22Rv1 (cell line): ENCODE measurements at regions not wholly inside any gene's neighbourhood (a gene's known extent, or its start where the extent isn't known, plus 50 kb on each side); places are given as distances from the start of the nearest gene placed in this dataset.
"Not testable (repeated sequence)": the region's sequence is repeated elsewhere in the genome, so short reads cannot be mapped to it uniquely, and the experiment has no call there.

Source experiments
- H3K27ac ChIP-seq: fragments of 450-650 bp; 2 replicates; pipeline ENCODE4 v1.5.1; 2017
- ZFX ChIP-seq: fragments of 450-650 bp; IDR thresholded peaks from 2 replicates; pipeline ENCODE4 v1.6.1; 2017; ENCODE audit warnings: antibody characterized with exemption, borderline replicate concordance
- TF ChIP-seq, protein P1 (sequence below): fragments of 450-650 bp; IDR thresholded peaks from 2 replicates; pipeline ENCODE4 v1.5.1; 2017; ENCODE audit warnings: mild to moderate bottlenecking

DNA sequence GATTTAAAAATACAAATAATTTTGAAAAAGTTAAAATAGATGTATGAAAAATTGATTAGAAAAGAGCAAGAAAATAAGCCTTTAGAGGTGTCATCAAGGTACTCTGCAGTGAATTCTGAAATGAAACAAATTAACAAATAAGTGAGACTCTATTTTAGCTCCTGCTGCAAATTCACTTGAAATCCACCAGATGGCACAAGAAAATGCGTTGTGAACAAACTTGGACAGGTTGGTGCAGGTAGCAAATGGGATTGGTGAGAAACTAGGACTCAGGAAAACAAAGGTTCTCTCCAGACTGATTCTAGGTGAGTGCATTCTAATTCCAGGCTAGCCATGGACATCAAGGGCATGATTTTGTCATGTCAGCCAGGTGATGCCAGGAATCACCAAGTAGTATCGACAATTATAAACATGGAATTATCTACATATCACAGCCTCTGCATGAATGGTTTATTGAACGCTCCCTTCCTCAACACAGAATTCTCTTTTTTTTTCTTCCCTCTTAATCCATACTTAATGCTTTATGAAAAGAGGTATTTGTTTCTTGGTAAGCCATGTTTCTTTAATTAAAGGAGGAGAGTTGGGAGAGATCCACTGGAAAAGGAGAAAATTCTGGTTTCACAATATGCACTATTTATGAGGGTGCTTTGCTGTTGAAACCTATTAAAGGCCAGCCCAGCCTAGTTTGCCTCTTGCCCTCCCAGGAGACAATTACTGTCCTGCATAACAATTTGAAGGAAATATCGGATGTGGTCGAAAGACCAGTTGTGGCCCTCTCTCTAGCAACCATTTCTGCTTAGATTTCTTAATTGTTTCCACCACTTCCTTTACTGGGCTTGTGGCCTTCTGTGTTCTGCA, 118.1 kb downstream of the ZNF365 start:
- TF ChIP-seq, protein P1, sequence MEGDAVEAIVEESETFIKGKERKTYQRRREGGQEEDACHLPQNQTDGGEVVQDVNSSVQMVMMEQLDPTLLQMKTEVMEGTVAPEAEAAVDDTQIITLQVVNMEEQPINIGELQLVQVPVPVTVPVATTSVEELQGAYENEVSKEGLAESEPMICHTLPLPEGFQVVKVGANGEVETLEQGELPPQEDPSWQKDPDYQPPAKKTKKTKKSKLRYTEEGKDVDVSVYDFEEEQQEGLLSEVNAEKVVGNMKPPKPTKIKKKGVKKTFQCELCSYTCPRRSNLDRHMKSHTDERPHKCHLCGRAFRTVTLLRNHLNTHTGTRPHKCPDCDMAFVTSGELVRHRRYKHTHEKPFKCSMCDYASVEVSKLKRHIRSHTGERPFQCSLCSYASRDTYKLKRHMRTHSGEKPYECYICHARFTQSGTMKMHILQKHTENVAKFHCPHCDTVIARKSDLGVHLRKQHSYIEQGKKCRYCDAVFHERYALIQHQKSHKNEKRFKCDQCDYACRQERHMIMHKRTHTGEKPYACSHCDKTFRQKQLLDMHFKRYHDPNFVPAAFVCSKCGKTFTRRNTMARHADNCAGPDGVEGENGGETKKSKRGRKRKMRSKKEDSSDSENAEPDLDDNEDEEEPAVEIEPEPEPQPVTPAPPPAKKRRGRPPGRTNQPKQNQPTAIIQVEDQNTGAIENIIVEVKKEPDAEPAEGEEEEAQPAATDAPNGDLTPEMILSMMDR: peak; percentile 78
- no peak for TF ChIP-seq ZFX
- H3K27ac ChIP-seq: no peak overlapping the region

DNA sequence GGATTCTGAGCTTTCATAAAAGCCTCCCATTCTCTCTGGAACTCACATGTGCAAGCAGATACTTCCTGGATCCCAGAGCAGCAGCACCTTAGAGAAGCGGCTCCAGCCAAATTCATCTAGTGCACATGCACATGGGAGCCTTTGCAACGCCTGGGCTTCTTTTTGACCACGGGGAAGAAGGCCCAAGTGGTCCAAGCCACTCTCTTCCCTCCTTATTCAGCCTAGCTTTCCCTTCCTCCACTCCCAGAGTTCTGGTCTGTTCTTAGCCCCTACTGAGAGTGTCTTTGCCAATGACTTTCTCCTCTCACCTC, 118.7 kb downstream of the ZNF365 start:
- no peak overlapping the region for H3K27ac ChIP-seq
- TF ChIP-seq, protein P1: no peak
- TF ChIP-seq ZFX: no peak

DNA sequence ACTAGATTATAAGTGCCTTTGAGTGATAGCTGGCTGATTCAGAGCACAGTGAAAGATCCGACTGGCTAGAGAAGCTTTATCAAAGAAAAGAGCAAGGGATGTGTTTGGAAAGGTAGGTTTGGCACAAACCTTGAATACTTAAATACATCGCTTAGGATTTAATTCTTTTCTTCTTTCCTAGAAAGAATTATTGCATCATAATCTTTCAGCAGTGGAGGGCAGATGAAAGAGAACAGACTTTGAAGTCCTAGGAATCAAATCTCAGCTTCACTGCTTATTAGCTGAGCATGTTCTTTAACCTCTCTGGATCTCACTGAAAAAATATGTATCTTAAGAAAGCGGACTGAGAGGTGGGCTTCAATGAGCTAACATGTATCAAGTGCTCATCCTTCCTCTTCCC, 122.8 kb downstream of the ZNF365 start:
- TF ChIP-seq ZFX: no peak
- TF ChIP-seq, protein P1: no peak
- H3K27ac ChIP-seq: no peak overlapping the region

DNA sequence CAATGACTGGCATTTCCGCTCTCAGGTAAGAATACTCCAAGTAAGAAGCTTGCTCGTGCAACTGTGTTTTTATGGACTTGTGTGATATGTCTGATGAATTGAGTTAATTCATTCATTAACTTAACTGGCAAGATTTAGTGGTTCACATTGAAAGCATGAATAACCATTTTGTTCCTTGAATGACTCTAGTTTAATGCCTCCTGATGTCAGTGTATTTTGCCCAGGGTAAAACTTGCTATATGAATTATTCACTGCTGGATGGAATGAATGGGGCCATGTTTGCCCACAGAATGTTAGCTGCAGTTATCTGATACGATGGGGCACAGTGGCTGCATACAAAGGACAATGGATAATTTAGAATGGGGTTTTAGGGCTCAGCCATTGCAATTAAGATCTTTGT, 124.1 kb downstream of the ZNF365 start:
- TF ChIP-seq ZFX: no peak
- TF ChIP-seq, protein P1: no peak

DNA sequence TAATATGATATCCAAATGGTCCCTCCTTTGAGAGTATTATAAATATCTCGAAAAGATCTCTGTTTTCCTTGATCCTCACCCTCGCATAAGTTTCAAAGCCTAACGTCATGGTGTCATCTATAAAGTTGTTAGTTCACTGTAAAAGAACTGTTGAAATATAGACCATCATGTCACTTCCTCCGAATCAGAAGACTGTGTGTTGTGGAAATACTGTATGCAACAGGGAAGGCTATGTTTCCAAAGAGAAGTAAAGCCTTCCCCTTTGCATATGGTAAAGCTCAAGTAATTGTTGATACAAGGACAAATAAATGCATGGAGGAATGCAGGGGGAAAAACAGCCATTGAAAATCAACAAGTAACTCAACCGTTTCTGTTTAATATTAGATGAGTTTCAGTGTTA, 125.9 kb downstream of the ZNF365 start:
- H3K27ac ChIP-seq: not testable (repeated sequence)

More for the DNA sequence above, 124.1 kb downstream of the ZNF365 start:
- no peak overlapping the region for H3K27ac ChIP-seq

DNA sequence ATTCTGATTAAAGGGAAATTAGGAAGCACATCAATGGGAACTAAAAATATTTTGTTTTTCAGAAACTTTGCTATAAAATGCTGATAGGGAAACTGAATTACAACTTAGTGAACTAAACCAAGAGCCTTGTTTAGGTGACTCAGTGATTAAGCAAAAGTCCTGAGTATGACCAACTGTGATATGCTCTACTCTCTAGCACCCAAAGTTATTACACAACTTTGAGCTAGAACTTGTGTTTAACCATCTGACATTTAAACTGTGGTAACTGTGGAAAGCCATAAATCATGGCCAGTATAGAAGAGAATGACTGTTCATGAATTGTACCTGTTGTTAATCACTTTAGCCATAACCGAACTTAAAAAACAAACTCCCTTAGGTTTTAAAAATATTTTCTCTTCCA, 127.4 kb downstream of the ZNF365 start:
- TF ChIP-seq, protein P1: no peak
- no peak for TF ChIP-seq ZFX
- no peak overlapping the region for H3K27ac ChIP-seq

DNA sequence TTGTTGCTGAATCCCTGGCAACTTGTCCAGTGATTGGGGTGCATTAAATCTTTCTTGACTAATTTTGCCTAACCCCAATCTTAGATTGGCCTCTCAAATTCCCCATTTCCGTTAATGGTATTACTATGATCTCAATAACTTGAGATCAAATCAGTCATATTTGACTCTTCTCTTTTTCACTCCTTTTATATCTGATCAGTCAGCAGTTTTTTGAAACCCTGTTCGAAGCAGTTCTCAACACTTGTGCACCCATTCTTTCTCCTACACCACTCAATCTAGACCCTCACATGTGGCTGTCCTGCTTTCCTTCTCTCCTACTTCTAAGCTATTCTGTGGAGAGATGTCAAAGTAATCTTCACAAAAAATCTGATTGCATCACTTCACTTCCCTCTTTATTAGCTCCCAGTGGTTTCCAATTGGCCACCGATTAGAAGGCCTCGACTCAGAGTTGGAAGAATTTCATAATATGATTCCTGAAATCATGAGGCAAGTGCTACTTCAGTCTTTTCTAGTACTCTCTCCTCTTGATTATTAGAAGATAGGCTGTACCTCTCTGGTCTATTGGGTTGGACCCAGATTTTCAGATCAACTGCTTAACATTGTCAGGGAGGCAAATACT, 128.9 kb downstream of the ZNF365 start:
- TF ChIP-seq, protein P1: no peak
- no peak for TF ChIP-seq ZFX
- H3K27ac ChIP-seq: no peak overlapping the region
